HT-29 (cell line): ENCODE measurements at regions not wholly inside any gene's neighbourhood (a gene's known extent, or its start where the extent isn't known, plus 50 kb on each side); places are given as distances from the start of the nearest gene placed in this dataset.
"Not testable (repeated sequence)": the region's sequence is repeated elsewhere in the genome, so short reads cannot be mapped to it uniquely, and the experiment has no call there.

Source experiments
- DNase-seq: peaks from one replicate; pipeline ENCODE4 v3.0.0-alpha.2; 2015; ENCODE audit warnings: low spot score

DNA sequence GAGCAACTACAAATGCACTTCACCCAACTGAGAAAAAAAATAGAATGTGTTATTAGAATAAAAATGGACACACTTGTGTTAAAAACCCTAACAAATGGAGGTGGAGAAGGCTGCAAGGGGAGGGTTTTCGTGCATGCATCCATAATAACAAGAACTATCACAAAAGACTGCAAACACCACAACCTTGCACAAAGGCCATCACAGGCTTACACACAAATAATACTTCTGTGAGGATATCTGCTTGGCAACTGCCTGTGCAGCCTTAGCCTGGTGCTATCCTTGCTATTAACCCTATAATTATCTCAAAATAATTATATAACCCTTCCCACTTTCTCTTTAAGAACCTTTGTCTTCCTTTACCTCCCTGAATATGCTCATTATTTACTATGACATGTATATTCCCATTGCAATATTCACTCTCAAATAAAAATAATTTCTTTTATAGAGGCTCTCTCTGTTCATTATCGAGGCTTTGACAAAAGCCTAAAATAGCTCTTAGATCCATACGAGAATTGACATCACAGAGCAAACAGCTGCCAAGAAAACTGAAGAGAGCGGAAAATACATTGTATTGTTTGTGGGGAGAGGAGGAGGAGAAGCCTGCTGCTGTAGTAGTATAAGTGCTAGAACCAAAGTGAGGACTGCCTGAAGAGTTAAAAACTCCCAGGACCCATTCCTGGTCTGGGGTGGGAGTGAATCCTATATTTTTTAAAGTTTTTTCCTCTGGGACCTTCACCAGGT, 1768.7 kb downstream of the BRINP3 start:
- no peak for DNase-seq

- peak; percentile 7 for DNase-seq
Observed at GRCh38 chr1:188715566-188715965, 1762.1 kb downstream of the BRINP3 start.

- DNase-seq = no peak
Observed at GRCh38 chr1:188719735-188720134, 1757.9 kb downstream of the BRINP3 start.

- DNase-seq = no peak
Observed at GRCh38 chr1:188723332-188724020, 1754.2 kb downstream of the BRINP3 start.

DNA sequence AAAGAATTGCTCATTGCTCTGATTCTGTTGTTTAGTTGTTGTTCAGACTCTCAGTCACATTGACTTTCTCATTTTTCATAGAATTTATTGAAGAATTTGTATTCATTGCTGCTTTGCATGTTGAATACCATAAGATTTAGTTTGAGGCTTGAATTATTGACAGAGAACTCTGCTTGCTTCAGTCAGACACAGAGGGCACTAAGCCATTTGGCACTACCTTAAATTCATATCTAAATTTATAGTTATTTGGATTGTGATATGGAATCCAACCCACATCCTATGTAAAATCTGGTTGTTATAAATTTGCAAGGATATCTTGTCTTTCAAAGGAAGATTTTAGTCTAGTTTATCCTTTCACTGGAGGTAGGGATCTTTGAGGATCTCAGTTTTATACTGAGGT, 1748.6 kb downstream of the BRINP3 start:
- DNase-seq = no peak

- DNase-seq = no peak
Observed at GRCh38 chr1:188735567-188735966, 1742.1 kb downstream of the BRINP3 start.

DNA sequence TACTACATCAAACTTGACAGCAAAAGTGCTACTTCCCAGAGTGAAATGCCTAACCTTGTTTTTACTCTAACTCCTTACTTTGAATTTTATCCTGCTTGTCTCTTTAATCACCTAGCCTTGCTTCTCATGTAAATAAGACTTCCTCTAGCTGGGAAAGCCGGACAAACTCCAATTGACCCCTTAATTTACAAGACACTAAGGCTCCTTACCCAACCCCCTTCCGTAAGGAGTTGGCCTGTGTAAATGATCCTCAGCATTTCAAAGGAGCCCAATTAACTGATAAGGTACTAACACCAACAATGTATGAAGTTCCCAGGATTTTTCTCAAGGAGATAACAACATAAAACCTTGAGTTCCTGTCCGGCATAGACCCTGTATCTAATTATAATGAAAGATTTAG, 1728.4 kb downstream of the BRINP3 start:
- DNase-seq = not testable (repeated sequence)

DNA sequence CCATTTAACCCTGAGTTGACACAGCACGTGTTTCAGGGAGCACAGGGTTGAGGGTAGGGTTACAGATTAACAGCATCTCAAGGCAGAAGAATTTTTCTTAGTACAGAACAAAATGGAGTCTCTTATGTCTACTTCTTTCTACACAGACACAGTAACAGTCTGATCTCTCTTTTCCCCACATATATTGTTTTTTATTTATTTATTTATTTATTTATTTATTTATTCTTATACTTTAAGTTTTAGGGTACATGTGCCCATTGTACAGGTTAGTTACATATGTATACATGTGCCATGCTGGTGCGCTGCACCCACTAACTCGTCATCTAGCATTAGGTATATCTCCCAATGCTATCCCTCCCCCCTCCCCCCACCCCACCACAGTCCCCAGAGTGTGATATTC, 1725.6 kb downstream of the BRINP3 start:
- not testable (repeated sequence) for DNase-seq

DNA sequence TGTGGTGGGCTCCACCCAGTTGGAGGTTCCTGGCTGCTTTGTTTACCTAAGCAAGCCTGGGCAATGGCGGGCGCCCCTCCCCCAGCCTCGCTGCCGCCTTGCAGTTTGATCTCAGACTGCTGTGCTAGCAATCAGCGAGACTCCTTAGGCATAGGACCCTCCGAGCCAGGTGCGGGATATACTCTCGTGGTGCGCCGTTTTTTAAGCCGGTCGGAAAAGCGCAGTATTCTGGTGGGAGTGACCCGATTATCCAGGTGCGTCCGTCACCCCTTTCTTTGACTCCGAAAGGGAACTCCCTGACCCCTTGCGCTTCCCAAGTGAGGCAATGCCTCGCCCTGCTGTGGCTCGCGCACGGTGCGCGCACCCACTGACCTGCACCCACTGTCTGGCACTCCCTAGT, 1719.9 kb downstream of the BRINP3 start:
- DNase-seq = not testable (repeated sequence)

GRCh38 chr1:188761226-188761625, 1716.4 kb downstream of the BRINP3 start:
- no peak for DNase-seq

DNA sequence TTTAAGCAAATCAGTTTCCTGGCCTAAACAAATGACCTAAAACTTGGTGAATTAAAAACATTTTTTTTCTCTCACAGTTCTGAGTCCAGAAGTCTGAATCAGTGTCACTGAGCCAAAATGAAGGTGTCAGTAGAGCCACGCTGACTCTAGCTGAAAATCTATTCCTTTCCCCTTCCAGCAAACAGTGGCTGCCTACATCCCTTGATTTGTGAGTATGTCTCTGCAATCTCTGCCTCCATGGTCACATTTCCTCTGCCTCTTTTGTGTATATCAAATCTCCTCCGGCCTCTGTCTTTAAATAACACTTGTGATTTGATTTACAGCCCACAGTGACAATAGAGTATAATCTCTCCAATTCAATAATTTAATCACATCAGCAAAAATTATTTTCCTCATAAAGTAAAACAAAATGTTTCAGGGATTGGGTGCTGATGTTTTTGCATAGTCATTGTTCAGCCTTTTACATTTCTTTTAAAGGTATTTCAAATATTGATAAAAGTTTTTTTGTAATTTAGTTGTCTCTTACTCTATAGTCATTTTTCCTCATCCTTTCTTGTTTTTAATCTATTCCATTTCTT, 1715.4 kb downstream of the BRINP3 start:
- no peak for DNase-seq

- DNase-seq = no peak
Observed at GRCh38 chr1:188763541-188763940, 1714.1 kb downstream of the BRINP3 start.

DNA sequence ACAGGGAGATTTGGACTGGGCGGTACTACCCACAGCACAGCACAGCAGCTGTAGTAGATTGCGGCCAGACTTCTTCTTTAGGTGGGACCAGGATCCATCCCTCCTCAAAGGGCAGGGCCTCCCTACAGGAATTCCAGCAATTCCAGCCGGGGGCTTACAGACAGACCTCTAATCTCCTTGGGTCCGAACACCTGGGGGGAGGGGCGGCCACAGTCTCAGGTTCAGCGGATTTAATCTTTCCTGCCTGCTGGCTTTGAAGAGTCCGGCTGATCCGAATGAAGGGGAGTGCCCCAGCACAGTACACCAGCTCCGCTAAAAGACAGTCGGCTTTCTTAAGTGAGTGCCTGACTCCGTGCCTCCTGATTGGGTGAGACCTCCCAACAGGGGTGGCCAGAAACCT, 1708.5 kb downstream of the BRINP3 start:
- DNase-seq = no peak

DNA sequence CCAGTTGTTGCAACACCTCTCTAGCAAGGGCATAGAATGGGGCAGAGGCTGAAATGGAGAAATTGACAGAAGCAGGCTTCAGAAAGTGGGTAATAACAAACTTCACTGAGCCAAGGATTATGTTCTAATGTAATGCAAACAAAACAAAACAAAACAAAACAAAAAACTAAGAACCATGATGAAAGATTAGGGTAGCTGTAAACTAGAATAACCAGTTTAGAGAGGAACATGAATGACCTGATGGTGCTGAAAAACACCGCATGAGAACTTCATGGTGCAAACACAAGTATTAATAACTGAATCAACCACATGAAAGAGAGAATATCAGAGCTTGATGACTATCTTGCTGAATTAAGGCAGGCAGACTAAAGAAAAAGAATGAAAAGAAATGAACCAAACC, 1707.7 kb downstream of the BRINP3 start:
- DNase-seq = no peak

DNA sequence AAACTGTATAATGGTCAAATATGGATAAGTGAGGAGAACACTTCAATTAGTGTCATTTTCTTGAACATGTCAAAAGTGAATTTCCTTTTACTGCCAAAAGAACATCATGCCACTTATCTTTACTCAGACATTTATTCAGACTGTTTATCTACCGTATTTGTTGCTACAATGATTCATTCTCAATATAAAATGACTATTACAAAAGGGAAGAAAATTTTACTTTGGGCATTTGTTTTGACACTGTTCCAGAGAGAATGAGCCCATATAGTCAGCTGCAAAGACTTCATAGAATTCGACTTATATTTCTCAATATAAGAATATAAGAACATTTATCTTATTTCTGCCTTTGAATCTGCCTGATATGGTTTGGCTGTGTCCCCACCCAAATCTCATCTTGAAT, 1699.1 kb downstream of the BRINP3 start:
- DNase-seq = no peak

- peak; percentile 67 for DNase-seq
Observed at GRCh38 chr1:188782220-188782841, 1695.3 kb downstream of the BRINP3 start.

- DNase-seq = no peak
Observed at GRCh38 chr1:188794969-188795368, 1682.7 kb downstream of the BRINP3 start.

DNA sequence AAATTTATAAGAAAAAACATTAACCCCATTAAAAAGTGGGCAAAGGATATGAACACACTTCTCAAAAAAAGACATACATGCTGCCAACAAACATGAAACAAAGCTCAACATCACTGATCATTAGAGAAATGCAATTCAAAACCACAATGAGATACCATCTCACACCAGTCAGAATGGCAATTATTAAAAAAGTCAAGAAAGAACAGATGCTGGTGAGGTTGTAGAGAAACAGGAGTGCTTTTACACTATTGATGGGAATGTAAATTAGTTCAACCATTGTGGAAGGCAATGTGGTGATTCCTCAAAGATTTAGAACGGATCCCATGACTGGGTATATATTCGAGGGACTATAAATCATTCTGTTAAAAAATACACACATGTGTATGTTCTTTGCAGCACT, 1665.5 kb downstream of the BRINP3 start:
- DNase-seq = not testable (repeated sequence)

- DNase-seq = not testable (repeated sequence)
Observed at GRCh38 chr1:188812836-188813573, 1664.7 kb downstream of the BRINP3 start.

GRCh38 chr1:188817814-188818213, 1659.8 kb downstream of the BRINP3 start:
- DNase-seq = no peak

DNA sequence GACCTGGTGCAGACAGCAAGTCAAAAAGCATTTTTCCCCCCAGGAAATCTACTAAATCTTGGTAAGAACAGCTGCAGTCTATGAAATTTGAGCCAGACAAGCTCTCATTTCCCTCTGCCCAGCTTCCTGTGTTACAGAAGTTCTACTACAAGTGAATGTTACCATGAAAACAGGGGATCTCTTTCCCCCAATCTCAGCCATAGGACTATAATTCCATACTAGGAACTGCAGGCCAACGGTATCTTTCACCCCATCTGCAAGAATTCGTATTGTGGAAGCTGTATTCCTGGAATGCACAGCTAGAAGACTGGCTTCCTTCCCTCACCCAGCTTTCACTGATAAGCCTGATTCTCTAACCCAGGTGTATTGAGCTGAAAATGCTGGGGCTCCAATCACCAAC, 1655.4 kb downstream of the BRINP3 start:
- DNase-seq = no peak

GRCh38 chr1:188825471-188825870, 1652.2 kb downstream of the BRINP3 start:
- no peak for DNase-seq
